GM12878 (cell line): ENCODE measurements at regions not wholly inside any gene's neighbourhood (a gene's known extent, or its start where the extent isn't known, plus 50 kb on each side); places are given as distances from the start of the nearest gene placed in this dataset.

Source experiments
- ATAC-seq: fragments of 200-7000 bp; cut with Tn5 transposase; 3 replicates; pipeline ENCODE4 v1.9.1; 2020; ENCODE audit warnings: mild to moderate bottlenecking, moderate library complexity
- BruUV-seq: library from RNA; stranded (reverse); fragments of 400-500 nt; replicated peaks from 2 replicates; lab custom pipeline; 2021; lab: Mats Ljungman, UMichigan
- CTCF ChIA-PET: fragments of 300-600 bp; sonication (Branson Sonifier 250); formaldehyde crosslinking; extraction: SDS; loops from one replicate; lab custom pipeline; 2021; ENCODE audit warnings: inconsistent platforms; lab: Yijun Ruan, JAX
- POLR2A ChIA-PET: fragments of 350-600 bp; formaldehyde crosslinking; extraction: SDS; loops from one replicate; lab custom pipeline; 2021; ENCODE audit warnings: inconsistent platforms; lab: Charles Lee
- RAD21 ChIA-PET: fragments of 300-600 bp; sonication (Branson Sonifier 250); formaldehyde crosslinking; loops from one replicate; lab custom pipeline; 2023; ENCODE audit warnings: antibody characterized with exemption; ENCODE audit not compliant: unreplicated experiment; lab: Charles Lee
- SMC1A ChIA-PET: fragments of 300-600 bp; sonication (Branson Sonifier 250); formaldehyde crosslinking; loops from one replicate; lab custom pipeline; 2023; ENCODE audit not compliant: unreplicated experiment, uncharacterized antibody; lab: Charles Lee
- DNase-seq: peaks from one replicate; pipeline ENCODE4 v3.0.0-alpha.2; 2011; ENCODE audit warnings: low read depth, low spot score
- FAIRE-seq: peaks from 3 replicates; lab custom pipeline; 2011; peaks lifted over from hg19 to GRCh38; lab: Jason Lieb, UNC
- H2AFZ ChIP-seq: 2 replicates; pipeline ENCODE4 v1.6.0; 2011; ENCODE audit warnings: low read depth, low read length, control low read depth; ENCODE audit not compliant: control insufficient read depth
- H3K27ac ChIP-seq: 2 replicates; pipeline ENCODE4 v1.5.1; 2011; ENCODE audit warnings: control low read depth; ENCODE audit not compliant: control insufficient read depth, insufficient read depth
- H3K27me3 ChIP-seq, 2 experiments: replicated peaks in 1 of 2; 2 replicates each; pipeline versions ENCODE4 v1.6.0 to v1.6.1; 2011; ENCODE audit warnings: low read length in 1 of 2; ENCODE audit not compliant: control insufficient read depth in 2 of 2, insufficient read depth in 2 of 2
- H3K36me3 ChIP-seq, 2 experiments: 2 replicates each; pipeline ENCODE4 v1.5.1; 2011; ENCODE audit warnings: low read length in 1 of 2; ENCODE audit not compliant: control insufficient read depth in 2 of 2, insufficient read depth in 2 of 2
- H3K4me1 ChIP-seq: 2 replicates; pipeline ENCODE4 v1.6.1; 2011; ENCODE audit warnings: mild to moderate bottlenecking, low read length, moderate library complexity, mixed read lengths; ENCODE audit not compliant: control insufficient read depth, insufficient read depth
- H3K4me2 ChIP-seq: 2 replicates; pipeline ENCODE4 v1.6.0; 2011; ENCODE audit warnings: control low read depth; ENCODE audit not compliant: control insufficient read depth, insufficient read depth
- H3K4me3 ChIP-seq: fragments of 200-600 bp; sonication (generic); 2 replicates; pipeline ENCODE4 v1.5.1; 2016
- H3K79me2 ChIP-seq: 2 replicates; pipeline ENCODE4 v1.6.0; 2011; ENCODE audit warnings: low read length; ENCODE audit not compliant: control insufficient read depth, insufficient read depth
- H3K9ac ChIP-seq: 2 replicates; pipeline ENCODE4 v1.8.0; 2011; ENCODE audit warnings: low read length, control low read depth, mixed read lengths; ENCODE audit not compliant: control insufficient read depth, insufficient read depth
- H3K9me3 ChIP-seq: replicated peaks from 3 replicates; pipeline ENCODE4 v1.5.1; 2011; ENCODE audit warnings: mild to moderate bottlenecking, low read length; ENCODE audit not compliant: control insufficient read depth, insufficient read depth
- H4K20me1 ChIP-seq: 2 replicates; pipeline ENCODE4 v1.6.0; 2011; ENCODE audit not compliant: control insufficient read depth, insufficient read depth
- ESRRA ChIP-seq: IDR thresholded peaks from 2 replicates; pipeline ENCODE4 v1.6.1; 2012; ENCODE audit warnings: mild to moderate bottlenecking, low read length, improper control_type of control experiment
- ETV6 ChIP-seq, 2 experiments: fragments of 450-650 bp in 1 of 2; IDR thresholded peaks in 1 of 2; conservative IDR thresholded peaks in 1 of 2; 2 replicates each; pipeline ENCODE4 v1.6.1; 2014; ENCODE audit warnings: antibody characterized with exemption in 1 of 2, borderline replicate concordance in 1 of 2, low read depth in 1 of 2, mild to moderate bottlenecking in 1 of 2, moderate library complexity in 1 of 2
- KAT2A ChIP-seq: conservative IDR thresholded peaks from 2 replicates; pipeline ENCODE4 v1.6.1; 2011; ENCODE audit warnings: low read depth, low read length; ENCODE audit not compliant: control insufficient read depth
- MEF2B ChIP-seq: fragments of 450-650 bp; IDR thresholded peaks from 2 replicates; pipeline ENCODE4 v1.6.1; 2018; ENCODE audit warnings: mild to moderate bottlenecking, moderate library complexity; ENCODE audit not compliant: partially characterized antibody, poor library complexity, severe bottlenecking
- NFIC ChIP-seq: IDR thresholded peaks from 2 replicates; pipeline ENCODE4 v1.6.1; 2012; ENCODE audit warnings: low read depth, mild to moderate bottlenecking, inconsistent platforms, low read length, moderate library complexity
- NR2C1 ChIP-seq: fragments of 450-650 bp; IDR thresholded peaks from 2 replicates; pipeline ENCODE4 v1.6.1; 2017; ENCODE audit warnings: antibody characterized with exemption, mild to moderate bottlenecking, moderate library complexity
- NR2C2 ChIP-seq: IDR thresholded peaks from 2 replicates; pipeline ENCODE4 v1.6.1; 2011; ENCODE audit warnings: borderline replicate concordance, low read depth; ENCODE audit not compliant: control insufficient read depth, insufficient read length
- PML ChIP-seq: IDR thresholded peaks from 2 replicates; pipeline ENCODE4 v1.6.1; 2012; ENCODE audit warnings: low read length, inconsistent platforms
- POLR2AphosphoS2 ChIP-seq: IDR thresholded peaks from 2 replicates; pipeline ENCODE4 v1.6.1; 2011; ENCODE audit warnings: low read depth, mild to moderate bottlenecking, low read length, improper control_type of control experiment, moderate library complexity
- POLR2AphosphoS5 ChIP-seq: IDR thresholded peaks from 2 replicates; pipeline ENCODE4 v1.6.1; 2011; ENCODE audit warnings: mild to moderate bottlenecking, low read length, inconsistent platforms
- RAD21 ChIP-seq: IDR thresholded peaks from 2 replicates; pipeline ENCODE4 v1.6.1; 2011; ENCODE audit warnings: mild to moderate bottlenecking, low read depth, low read length, moderate library complexity; ENCODE audit not compliant: insufficient read depth
- SIX5 ChIP-seq: IDR thresholded peaks from 2 replicates; pipeline ENCODE4 v1.6.1; 2011; ENCODE audit warnings: mild to moderate bottlenecking, low read depth, low read length, moderate library complexity; ENCODE audit not compliant: severe bottlenecking
- SREBF1 ChIP-seq: IDR thresholded peaks from 2 replicates; pipeline ENCODE4 v1.6.1; 2012; ENCODE audit warnings: mild to moderate bottlenecking, low read length
- TAF1 ChIP-seq: IDR thresholded peaks from 2 replicates; pipeline ENCODE4 v1.6.1; 2011; ENCODE audit warnings: mild to moderate bottlenecking, low read depth, low read length, borderline replicate concordance
- ZNF622 ChIP-seq: fragments of 450-650 bp; IDR thresholded peaks from 2 replicates; pipeline ENCODE4 v1.6.1; 2017; ENCODE audit warnings: mild to moderate bottlenecking, inconsistent platforms
- WGBS: methylation state at CpG from one replicate; pipeline ENCODE4 v1.1.6; 2016; ENCODE audit warnings: low lambda C conversion rate; ENCODE audit not compliant: insufficient replicate concordance, insufficient coverage; ENCODE audit errors: missing lambda C conversion rate; 5-methylcytosine and 5-hydroxymethylcytosine counted together
- in situ Hi-C: fragments of 300-500 bp; cut with MboI; formaldehyde crosslinking; loops from 9 replicates; pipeline ENCODE4 v1.14.3; 2018; ENCODE audit warnings: mixed read lengths
- intact Hi-C: fragments of 100-400 bp; cut with micrococcal nuclease; formaldehyde crosslinking; loops from one replicate; pipeline ENCODE4 v1.14.2; 2022; ENCODE audit not compliant: unreplicated experiment
- TF ChIP-seq, protein P1 (sequence below): IDR thresholded peaks from 2 replicates; pipeline ENCODE4 v1.6.1; 2011; ENCODE audit warnings: borderline replicate concordance, low read depth, mild to moderate bottlenecking, moderate library complexity, mixed read lengths, low read length; ENCODE audit not compliant: insufficient read depth; ENCODE audit errors: extremely low read length
- TF ChIP-seq, protein P2 (sequence below): fragments of 450-650 bp; IDR thresholded peaks from 2 replicates; pipeline ENCODE4 v1.6.1; 2016; ENCODE audit warnings: mild to moderate bottlenecking, moderate library complexity, borderline replicate concordance

- H3K4me3 ChIP-seq = no peak overlapping the region
- no peak overlapping the region for H2AFZ ChIP-seq
- peaks cover 0 to 2% of the 10 kb centered on the region in 2 experiments; a peak in 2 of 4 replicates for H3K27me3 ChIP-seq
- ChIA-PET POLR2A (no interaction called here), SMC1A (no interaction called here), RAD21 (no interaction called here), CTCF (no interaction called here)
- H3K4me2 ChIP-seq = no peak overlapping the region
- intact Hi-C loops = no loop called here
- H3K9me3 ChIP-seq = no peaks in the 10 kb centered on the region; the same call in 2 of the 3 replicates
- no peak overlapping the region for H3K27ac ChIP-seq
- in situ Hi-C loops = no loop called here
- no peak overlapping the region for H3K9ac ChIP-seq
- BruUV-seq = no TSS peak
- DNase-seq = no peak
- 5% methylated on average over 5 of the region's 5 CpGs for WGBS
- no peaks in the 10 kb centered on the region for H3K79me2 ChIP-seq
- H4K20me1 ChIP-seq = no peaks in the 10 kb centered on the region
- ATAC-seq = no peak
- no peaks in the 10 kb centered on the region for H3K4me1 ChIP-seq
- TF ChIP-seq, protein P1, sequence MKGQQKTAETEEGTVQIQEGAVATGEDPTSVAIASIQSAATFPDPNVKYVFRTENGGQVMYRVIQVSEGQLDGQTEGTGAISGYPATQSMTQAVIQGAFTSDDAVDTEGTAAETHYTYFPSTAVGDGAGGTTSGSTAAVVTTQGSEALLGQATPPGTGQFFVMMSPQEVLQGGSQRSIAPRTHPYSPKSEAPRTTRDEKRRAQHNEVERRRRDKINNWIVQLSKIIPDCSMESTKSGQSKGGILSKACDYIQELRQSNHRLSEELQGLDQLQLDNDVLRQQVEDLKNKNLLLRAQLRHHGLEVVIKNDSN = no peak
- TF ChIP-seq POLR2AphosphoS5 (no peak), POLR2AphosphoS2 (no peak), KAT2A (no peak), TAF1 (no peak), NR2C2 (no peak), ESRRA (no peak), ETV6 (conservative IDR thresholded peaks at IDR 0.05 in 1 of 2, IDR thresholded peaks at IDR 0.05 in 1 of 2; ENCODE audit: borderline replicate concordance in 1 of 2, low read depth in 1 of 2) (no peak), SIX5 (no peak), NR2C1 (no peak), NFIC (no peak), RAD21 (no peak), ZNF622 (no peak), PML (no peak), MEF2B (no peak), SREBF1 (no peak)
- TF ChIP-seq, protein P2, sequence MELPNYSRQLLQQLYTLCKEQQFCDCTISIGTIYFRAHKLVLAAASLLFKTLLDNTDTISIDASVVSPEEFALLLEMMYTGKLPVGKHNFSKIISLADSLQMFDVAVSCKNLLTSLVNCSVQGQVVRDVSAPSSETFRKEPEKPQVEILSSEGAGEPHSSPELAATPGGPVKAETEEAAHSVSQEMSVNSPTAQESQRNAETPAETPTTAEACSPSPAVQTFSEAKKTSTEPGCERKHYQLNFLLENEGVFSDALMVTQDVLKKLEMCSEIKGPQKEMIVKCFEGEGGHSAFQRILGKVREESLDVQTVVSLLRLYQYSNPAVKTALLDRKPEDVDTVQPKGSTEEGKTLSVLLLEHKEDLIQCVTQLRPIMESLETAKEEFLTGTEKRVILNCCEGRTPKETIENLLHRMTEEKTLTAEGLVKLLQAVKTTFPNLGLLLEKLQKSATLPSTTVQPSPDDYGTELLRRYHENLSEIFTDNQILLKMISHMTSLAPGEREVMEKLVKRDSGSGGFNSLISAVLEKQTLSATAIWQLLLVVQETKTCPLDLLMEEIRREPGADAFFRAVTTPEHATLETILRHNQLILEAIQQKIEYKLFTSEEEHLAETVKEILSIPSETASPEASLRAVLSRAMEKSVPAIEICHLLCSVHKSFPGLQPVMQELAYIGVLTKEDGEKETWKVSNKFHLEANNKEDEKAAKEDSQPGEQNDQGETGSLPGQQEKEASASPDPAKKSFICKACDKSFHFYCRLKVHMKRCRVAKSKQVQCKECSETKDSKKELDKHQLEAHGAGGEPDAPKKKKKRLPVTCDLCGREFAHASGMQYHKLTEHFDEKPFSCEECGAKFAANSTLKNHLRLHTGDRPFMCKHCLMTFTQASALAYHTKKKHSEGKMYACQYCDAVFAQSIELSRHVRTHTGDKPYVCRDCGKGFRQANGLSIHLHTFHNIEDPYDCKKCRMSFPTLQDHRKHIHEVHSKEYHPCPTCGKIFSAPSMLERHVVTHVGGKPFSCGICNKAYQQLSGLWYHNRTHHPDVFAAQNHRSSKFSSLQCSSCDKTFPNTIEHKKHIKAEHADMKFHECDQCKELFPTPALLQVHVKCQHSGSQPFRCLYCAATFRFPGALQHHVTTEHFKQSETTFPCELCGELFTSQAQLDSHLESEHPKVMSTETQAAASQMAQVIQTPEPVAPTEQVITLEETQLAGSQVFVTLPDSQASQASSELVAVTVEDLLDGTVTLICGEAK = no peak
- FAIRE-seq = no peak
- no peaks in the 10 kb centered on the region for H3K36me3 ChIP-seq
Measured at GRCh38 chr9:134568116-134568515, 73.5 kb upstream of the COL5A1 start.
